ENCODE measurements at regions not wholly inside any gene's neighbourhood (a gene's known extent, or its start where the extent isn't known, plus 50 kb on each side); places are given as distances from the start of the nearest gene placed in this dataset.

DNA sequence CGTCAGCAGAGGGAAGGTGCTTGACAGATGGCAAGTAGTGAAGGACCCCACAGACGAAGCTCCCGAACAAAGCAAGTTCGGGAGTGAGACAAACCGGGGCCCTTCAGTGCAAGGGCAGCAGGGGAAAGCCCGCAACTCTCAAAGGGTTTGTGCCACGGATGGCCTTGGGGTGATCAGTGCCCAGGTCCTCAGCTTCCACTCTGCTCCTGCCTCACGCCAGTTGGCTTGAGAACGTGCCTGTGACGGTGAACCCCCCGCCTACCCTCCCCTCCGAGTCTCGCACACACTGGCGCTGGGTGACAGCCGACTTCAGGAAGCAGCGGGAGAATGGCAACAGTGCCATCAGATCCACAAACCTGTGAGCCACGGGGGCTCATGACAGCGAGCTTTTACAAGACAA is 56.8 kb upstream of the SALL3 start:
- Histone ChIP-seq H3K27ac (ENCODE audit: low read depth, low read length) (no peak overlapping the region), H3K4me3 (ENCODE audit: low read length) (no peak overlapping the region), H3K27me3 (ENCODE audit: control insufficient read depth, insufficient read depth, low read length) (no peaks in the 10 kb centered on the region), H3K36me3 (ENCODE audit: control insufficient read depth, insufficient read depth, low read length) (no peaks in the 10 kb centered on the region), H3K4me1 (ENCODE audit: control insufficient read depth, insufficient read depth, low read length) (no peaks in the 10 kb centered on the region), H3K9ac (ENCODE audit: low read length) (no peak overlapping the region)

DNA sequence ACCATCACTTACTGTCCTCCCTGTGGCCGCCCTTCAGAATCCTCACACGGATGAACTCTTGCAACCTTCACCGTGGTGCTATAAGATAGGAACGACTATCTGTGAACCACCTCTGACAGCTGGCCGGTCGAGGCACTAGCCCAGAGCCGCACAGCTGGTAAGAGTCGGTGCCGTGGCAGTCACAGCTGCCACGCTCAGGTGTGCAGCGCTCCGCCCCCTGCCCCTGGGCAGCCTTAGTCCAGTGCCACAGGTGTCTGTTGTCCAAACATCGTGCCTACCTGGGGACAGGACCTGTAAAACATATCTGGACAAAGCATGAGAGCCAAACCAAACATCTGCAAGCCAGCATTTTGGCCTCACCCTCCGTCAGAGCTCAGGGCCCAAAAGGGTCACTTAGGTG is 55.3 kb upstream of the SALL3 start:
- H3K9ac ChIP-seq (ENCODE audit: low read length): no peak overlapping the region
- no peak overlapping the region for H3K4me3 ChIP-seq (ENCODE audit: low read length)
- H3K36me3 ChIP-seq (ENCODE audit: control insufficient read depth, insufficient read depth, low read length): no peaks in the 10 kb centered on the region
- no peak overlapping the region for H3K27ac ChIP-seq (ENCODE audit: low read depth, low read length)
- no peaks in the 10 kb centered on the region for H3K27me3 ChIP-seq (ENCODE audit: control insufficient read depth, insufficient read depth, low read length)
- H3K4me1 ChIP-seq (ENCODE audit: control insufficient read depth, insufficient read depth, low read length): no peaks in the 10 kb centered on the region

DNA sequence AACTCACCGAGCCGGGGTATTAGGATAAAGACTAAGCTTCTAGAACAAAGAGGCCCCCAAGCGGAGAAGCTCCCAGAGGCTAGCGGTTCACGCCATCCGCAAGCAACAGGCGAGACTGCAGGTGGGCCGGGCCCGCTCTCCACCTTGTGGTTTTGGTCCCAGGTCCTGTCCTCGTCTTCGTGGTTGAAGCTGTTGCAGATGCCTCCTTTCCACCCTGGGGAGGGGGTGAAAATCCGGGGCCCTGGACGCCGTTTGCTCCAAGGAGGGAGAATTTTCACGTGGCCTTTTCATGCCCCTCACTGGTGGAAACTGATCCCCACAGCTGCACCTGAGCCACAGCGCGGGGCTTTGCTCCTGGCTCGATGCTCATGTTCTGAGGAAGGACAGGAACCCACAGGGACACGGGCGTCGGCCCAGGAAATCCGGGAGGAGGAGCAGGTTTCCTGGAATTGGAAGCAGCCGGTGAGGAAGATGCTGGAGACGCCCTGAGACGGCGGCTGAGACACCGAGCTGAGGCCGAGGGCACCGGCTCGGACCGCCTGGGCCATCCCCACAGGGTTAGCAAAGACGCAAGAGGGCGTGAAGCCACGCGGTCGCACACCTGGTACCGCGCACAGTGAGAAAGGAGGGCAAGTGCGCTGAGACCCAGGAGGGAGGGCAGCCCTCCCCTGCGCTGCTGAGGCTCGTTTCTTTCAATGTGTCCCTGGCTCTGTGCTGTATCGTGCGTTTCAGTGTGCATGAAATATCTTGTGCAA is 54.7 kb upstream of the SALL3 start:
- Histone ChIP-seq H3K36me3 (ENCODE audit: control insufficient read depth, insufficient read depth, low read length) (no peaks in the 10 kb centered on the region), H3K27ac (ENCODE audit: low read depth, low read length) (no peak overlapping the region), H3K9ac (ENCODE audit: low read length) (no peak overlapping the region), H3K27me3 (ENCODE audit: control insufficient read depth, insufficient read depth, low read length) (no peaks in the 10 kb centered on the region), H3K4me1 (ENCODE audit: control insufficient read depth, insufficient read depth, low read length) (no peaks in the 10 kb centered on the region), H3K4me3 (ENCODE audit: low read length) (no peak overlapping the region)

DNA sequence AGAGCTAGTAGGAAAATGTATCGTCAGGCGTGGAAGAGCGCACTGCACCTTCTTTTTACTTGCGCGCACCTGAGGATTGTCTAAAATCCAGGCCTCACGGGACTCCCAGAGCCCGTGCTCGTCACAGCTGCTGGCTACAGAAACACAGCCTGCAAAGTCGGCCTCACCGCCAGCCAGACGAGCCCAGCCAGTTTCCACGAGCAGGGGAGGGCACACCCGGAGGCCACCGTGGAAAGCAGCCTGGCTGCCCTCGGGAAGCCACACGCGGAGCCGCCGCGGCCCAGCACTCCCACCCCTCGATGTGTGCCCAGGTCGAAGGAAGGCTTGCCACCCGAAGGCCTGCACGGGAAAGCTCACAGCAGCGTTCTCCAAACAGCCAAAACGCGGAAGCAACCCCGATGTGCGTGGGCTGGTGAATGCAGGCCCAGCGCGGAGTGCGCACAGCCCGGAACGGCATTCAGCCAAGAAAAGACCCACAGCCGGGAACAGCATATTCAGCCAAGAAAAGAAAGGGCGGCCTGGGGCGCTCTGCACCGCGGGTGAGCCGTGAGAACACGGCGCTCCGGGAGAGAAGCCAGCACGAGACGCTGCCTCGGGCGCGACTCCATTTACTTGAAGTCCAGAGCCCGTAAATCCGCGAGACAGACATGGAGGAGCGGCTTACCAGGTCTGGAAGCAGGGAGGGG is 53.9 kb upstream of the SALL3 start:
- Histone ChIP-seq H3K27ac (ENCODE audit: low read depth, low read length) (no peak overlapping the region), H3K4me3 (ENCODE audit: low read length) (no peak overlapping the region), H3K4me1 (ENCODE audit: control insufficient read depth, insufficient read depth, low read length) (no peaks in the 10 kb centered on the region), H3K9ac (ENCODE audit: low read length) (no peak overlapping the region), H3K27me3 (ENCODE audit: control insufficient read depth, insufficient read depth, low read length) (no peaks in the 10 kb centered on the region), H3K36me3 (ENCODE audit: control insufficient read depth, insufficient read depth, low read length) (no peaks in the 10 kb centered on the region)

DNA sequence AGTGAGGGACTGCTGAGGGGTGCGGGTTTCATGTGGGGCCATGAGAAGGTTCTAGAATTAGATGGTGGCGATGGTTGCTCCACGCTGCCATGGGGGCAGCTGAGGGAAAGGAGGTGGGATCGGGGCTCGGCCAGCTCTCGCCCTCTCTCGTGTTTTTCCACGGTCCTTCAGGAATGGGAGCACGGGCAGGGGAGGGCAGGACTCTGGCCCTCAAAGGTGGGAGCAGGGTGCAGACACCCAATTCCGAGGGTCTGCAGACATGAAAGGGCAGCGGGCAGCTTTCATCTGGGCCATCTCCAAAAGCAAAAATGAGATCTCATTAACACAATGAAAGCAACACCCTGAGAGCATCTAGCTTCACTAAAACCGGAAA is 53.4 kb upstream of the SALL3 start:
- Histone ChIP-seq H3K9ac (ENCODE audit: low read length) (no peak overlapping the region), H3K27me3 (ENCODE audit: control insufficient read depth, insufficient read depth, low read length) (no peaks in the 10 kb centered on the region), H3K4me1 (ENCODE audit: control insufficient read depth, insufficient read depth, low read length) (no peaks in the 10 kb centered on the region), H3K27ac (ENCODE audit: low read depth, low read length) (no peak overlapping the region), H3K4me3 (ENCODE audit: low read length) (no peak overlapping the region), H3K36me3 (ENCODE audit: control insufficient read depth, insufficient read depth, low read length) (no peaks in the 10 kb centered on the region)

DNA sequence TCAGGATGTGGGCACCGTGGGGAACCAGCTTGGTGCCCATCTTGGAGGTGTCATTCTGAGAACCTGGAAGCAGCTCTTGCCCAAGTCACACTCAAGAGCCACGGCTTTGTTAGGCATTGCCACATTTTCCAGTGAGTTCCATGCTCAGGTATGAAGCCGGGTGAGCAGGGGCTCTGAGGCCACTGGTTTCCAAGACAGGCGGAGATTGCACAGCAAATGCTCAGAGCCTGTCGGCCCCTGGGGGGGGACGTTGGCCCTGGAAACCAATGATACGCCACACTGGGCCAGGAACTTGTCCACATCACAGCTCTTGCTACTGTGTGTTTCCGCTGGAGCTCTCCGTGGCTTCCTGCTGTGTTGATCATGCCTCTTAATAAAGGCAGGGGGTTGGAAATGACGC is 52.5 kb upstream of the SALL3 start:
- Histone ChIP-seq H3K36me3 (ENCODE audit: control insufficient read depth, insufficient read depth, low read length) (no peaks in the 10 kb centered on the region), H3K27me3 (ENCODE audit: control insufficient read depth, insufficient read depth, low read length) (no peaks in the 10 kb centered on the region), H3K9ac (ENCODE audit: low read length) (no peak overlapping the region), H3K4me1 (ENCODE audit: control insufficient read depth, insufficient read depth, low read length) (no peaks in the 10 kb centered on the region), H3K4me3 (ENCODE audit: low read length) (no peak overlapping the region), H3K27ac (ENCODE audit: low read depth, low read length) (no peak overlapping the region)

DNA sequence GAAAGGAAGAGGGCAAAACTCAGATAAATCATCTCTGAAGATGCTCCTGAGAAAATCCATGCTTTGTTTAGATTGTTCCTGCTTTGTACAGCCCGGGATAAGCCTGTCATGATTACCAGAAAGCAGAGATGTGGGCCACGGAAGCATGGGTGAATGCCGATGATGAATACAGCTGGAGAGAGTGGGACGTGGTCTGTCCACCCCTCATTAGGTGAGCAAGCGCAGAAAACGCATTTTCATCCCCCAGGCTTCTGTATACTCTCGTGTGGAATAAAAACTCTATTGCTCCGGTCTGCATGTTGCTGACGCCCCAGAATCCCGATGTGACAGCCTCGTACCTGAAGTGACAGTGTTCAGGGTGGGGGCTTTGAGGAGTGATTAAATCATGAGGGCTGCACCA is 52.0 kb upstream of the SALL3 start:
- H3K9ac ChIP-seq (ENCODE audit: low read length): no peak overlapping the region
- H3K27me3 ChIP-seq (ENCODE audit: control insufficient read depth, insufficient read depth, low read length): no peaks in the 10 kb centered on the region
- H3K4me3 ChIP-seq (ENCODE audit: low read length): no peak overlapping the region
- no peaks in the 10 kb centered on the region for H3K4me1 ChIP-seq (ENCODE audit: control insufficient read depth, insufficient read depth, low read length)
- H3K36me3 ChIP-seq (ENCODE audit: control insufficient read depth, insufficient read depth, low read length): no peaks in the 10 kb centered on the region
- H3K27ac ChIP-seq (ENCODE audit: low read depth, low read length): no peak overlapping the region

DNA sequence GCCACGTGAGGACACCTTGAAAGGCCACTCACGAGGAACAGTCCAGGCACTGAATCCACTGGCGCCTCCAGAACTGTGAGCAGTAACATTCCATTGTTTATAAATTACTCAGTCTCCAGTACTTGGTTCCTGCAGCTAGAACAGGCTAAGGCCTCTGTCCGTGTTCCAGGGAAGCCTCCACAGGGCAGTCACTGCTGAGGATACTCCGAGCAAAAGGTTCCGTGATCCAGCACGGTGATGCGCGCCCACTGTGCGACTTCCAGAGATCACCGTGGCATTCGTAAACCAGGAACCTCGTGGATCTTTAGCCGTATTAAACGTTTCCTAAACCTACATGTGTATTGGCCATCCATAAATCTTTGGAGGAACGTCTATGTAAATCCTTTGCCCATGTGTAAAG is 51.5 kb upstream of the SALL3 start:
- no peak overlapping the region for H3K4me3 ChIP-seq (ENCODE audit: low read length)
- H3K9ac ChIP-seq (ENCODE audit: low read length): no peak overlapping the region
- H3K27me3 ChIP-seq (ENCODE audit: control insufficient read depth, insufficient read depth, low read length): no peaks in the 10 kb centered on the region

DNA sequence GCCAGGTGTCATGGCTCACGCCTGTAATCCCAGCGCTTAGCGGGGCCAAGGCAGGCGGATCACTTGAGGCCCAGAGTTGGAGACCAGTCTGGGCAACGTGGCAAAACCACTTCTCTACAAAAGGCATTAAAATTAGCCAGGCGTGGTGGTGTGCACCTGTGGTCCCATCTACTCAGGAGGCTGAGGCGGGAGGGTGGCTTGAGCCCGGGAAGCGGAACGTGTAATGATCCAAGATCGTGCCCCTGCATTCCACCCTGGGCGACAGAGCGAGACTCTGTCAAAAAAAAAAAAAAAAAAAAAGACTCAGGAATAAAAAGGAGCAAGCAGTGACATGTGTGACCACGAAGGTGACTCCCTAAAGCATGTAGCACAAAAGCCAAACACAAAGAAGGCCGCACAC is 50.1 kb upstream of the SALL3 start:
- H3K4me1 ChIP-seq (ENCODE audit: control insufficient read depth, insufficient read depth, low read length): no peaks in the 10 kb centered on the region
- H3K36me3 ChIP-seq (ENCODE audit: control insufficient read depth, insufficient read depth, low read length): no peaks in the 10 kb centered on the region
- no peaks in the 10 kb centered on the region for H3K27me3 ChIP-seq (ENCODE audit: control insufficient read depth, insufficient read depth, low read length)
- no peak overlapping the region for H3K4me3 ChIP-seq (ENCODE audit: low read length)
- H3K9ac ChIP-seq (ENCODE audit: low read length): no peak overlapping the region
- no peak overlapping the region for H3K27ac ChIP-seq (ENCODE audit: low read depth, low read length)

More for the DNA sequence above, 51.5 kb upstream of the SALL3 start:
- no peaks in the 10 kb centered on the region for H3K4me1 ChIP-seq (ENCODE audit: control insufficient read depth, insufficient read depth, low read length)
- no peaks in the 10 kb centered on the region for H3K36me3 ChIP-seq (ENCODE audit: control insufficient read depth, insufficient read depth, low read length)
- no peak overlapping the region for H3K27ac ChIP-seq (ENCODE audit: low read depth, low read length)
